ENCODE measurements at regions not wholly inside any gene's neighbourhood (a gene's known extent, or its start where the extent isn't known, plus 50 kb on each side); places are given as distances from the start of the nearest gene placed in this dataset.
A peak's percentile ranks its signal among the peaks of the same experiment; 100 is the strongest.

DNA sequence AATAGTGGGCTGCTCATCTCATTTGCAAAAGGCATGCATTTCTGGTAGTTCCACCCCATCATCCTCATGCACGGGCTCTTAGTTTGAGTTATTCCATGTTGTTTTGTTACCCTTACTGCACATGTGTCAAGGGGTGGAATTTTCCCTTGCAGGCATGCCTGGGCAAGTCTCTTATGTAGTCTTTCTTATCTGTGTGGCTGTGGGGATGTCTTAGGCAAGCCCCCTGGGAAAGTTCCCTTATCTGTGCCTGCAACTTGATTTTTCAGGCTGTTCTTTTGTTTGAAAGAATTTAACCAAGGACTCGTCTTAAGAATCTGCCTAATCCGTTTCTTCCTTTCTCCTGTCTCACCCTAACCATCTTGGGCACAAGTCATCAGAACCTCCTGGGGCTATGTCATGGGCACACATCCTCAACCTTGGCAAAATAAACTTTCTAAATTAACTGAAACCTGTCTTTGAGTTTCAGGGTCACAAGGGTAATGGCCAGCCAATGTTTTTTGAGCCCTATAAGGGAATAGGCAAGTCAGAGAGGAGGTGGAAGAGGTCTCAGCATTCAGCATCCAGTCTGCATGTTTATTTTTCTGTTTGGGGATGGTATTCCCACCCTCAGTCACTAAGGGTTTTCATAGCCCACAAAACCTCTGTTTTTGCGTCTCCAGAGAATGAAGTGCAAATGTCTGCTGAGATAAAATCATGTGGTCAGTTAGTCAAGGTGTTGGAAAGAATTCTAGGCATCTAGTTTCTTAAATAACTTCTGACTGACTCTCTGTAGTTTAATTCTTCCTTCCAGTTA, 579.7 kb downstream of the PLA2G4A start:
- intact Hi-C loops (cut with DNase I) = no loop called here
- DNase-seq = no peak

DNA sequence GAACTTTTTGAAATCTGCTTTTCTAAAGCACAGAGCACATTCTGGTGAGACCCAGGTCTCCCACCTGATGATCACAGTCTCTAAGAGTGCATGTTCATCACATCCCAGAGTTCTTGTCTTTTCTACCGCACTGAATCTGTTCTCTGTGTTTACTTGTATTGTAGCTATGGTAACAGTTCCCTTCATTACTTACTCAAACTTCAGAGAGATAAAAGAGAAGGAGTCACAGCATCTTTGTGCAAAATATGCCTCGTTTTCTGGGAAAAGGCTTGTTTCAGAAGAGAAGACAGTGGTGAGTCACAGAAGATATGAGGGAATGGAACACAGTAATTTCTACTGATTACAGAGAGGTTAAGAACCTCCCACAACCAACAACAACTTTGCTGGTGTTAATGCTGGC, 580.6 kb downstream of the PLA2G4A start:
- intact Hi-C loops (cut with DNase I) = no loop called here
- DNase-seq = no peak

DNA sequence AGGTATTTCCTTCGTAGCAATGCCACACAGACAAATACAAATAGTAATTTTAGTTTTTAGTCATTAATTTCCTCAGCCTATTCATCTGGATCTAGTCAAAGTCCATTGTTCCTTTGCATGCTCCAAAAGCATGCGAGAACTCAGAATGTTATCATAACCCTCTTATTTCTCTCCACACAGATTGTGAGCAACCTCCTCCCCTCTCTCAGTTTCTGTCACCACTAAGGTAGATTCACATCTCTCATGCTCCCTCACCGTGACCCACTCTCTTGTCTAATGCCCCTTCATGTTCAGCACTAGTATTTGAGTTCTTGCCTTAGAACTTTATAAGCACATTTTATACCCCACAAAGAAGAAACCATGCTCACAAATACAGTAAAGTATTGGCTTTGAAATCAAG, 582.4 kb downstream of the PLA2G4A start:
- intact Hi-C loops (cut with DNase I) = no loop called here

DNA sequence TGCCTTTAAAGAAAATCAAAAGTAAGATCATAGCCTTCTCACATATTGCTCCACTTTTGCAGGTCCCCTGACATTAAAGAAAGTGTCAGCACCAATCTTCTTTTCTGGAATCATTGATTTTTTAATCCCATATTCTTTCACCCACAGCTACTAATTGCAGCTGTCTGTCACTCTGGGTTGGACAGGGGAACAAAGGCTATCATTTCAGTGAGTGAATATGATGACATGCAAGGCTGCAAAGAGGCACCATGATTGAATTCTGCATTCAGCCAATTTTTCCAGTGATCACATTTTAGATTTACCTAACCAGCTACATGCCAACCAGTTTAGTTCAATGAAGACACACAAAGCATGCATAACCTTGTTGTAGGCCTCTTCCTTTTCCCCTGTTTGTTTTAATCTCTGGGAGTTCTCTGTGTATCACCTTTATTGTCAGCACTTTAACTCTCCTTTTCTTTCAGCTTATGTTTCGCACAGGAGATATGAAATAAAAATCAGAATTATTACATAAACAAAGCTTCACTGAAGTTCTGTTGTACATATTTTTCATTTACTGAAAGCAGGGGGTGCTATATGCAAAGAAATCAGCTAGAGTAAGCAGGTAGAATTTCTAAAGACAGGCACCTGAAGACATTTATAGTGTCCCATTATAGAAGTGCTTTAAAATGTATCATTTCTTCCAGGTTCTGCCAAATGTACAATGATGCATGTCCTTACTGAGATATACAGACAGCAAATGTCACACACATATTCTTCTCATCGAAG, 584.8 kb downstream of the PLA2G4A start:
- intact Hi-C loops (cut with DNase I) = no loop called here
- no peak for DNase-seq

More for the DNA sequence above, 582.4 kb downstream of the PLA2G4A start:
- DNase-seq = no peak

DNA sequence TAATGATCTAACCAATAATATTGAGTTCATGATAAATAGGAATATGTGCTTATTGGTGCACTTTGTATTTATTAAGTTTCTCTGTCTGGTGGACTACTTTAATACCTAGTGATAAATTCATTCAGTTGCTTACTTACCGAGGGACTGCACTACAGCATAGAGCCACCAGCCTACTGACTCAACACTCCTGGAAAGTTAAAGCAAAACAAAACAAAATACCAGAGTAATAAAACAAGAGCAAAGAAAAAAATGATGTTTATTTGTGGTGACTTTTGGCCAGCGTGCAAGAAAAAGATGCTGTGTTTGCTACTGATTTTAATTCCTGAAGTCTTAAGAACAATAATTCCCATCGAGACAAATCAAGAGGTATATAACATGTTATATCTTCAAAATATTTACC, 586.3 kb downstream of the PLA2G4A start:
- intact Hi-C loops (cut with DNase I) = no loop called here

DNA sequence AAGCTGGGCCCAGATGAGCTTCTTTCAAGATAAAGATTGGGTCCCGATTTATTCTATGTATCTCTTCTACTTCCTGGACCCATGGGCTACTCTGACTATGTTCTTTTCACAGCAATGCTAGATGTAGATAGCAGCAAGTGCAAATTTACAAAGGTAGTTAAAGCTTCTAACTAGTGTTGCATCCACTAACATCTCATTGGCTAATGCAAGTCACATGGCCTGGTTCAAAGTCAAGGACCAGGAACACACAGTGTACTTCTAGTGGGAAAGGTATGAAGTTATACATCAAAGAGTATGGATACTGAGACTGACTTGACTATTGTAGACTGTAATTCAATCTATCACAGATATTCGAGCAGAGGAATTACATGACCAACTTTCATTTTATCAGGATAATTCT, 588.8 kb downstream of the PLA2G4A start:
- intact Hi-C loops (cut with DNase I) = no loop called here
- DNase-seq = no peak

More for the DNA sequence above, 586.3 kb downstream of the PLA2G4A start:
- DNase-seq = no peak

DNA sequence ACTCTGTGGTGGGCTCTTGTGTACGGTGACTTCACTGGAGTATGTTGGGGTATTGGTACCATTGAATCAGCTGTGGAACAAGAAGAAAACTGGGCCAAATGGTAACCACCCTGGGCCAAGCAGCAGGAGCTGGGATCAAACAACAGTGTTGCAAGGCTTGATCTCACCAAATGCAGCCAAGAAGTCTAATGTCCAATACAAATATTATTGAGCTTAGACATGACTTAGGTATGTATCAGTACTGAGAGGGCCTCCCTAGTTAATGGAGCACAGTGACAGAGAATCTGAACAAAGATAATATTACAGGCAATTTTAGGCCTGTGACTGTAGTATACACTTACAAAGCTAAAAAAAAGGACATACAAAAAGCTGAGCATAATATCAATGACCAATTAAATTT, 604.8 kb downstream of the PLA2G4A start:
- intact Hi-C loops (cut with DNase I) = no loop called here
- no peak for DNase-seq

DNA sequence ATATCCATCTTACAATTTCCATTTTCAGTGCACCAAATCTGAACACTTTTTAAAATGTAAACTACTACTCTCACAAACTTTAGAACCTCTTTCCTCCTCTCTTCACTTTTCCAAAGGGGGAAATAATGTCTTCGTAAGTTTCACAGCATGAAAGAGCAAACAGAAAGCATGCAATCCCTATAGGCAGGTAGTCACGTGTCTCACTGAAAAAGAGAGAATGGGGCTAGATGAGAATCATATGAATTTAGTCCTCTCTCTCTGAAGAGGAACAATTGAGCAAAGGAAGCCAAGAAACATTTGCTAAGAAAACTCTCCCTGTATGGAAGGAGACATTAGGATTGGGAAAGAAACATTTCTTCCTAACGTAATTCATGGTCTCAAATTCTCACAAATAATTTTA, 613.9 kb downstream of the PLA2G4A start:
- intact Hi-C loops (cut with DNase I) = no loop called here
- DNase-seq = no peak

DNA sequence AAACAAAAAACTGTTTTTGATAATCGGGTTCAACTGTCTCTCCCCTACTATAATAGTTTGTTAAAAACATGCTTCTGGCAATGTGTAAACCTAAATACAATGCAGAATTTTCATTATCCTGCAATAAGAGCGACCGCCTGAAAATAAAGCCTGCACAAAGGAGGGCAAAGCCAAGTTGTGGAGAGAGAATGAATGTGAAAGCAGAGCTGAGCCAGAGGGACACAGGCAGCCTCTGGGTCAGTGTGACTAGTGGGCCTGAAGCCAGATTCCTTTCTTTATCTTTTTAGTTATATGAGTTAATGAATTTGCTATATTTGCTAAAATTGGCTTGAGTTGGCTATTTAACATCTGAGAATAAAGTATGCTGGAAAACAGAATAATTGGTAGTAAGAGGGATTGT, 615.2 kb downstream of the PLA2G4A start:
- intact Hi-C loops (cut with DNase I) = no loop called here
- no peak for DNase-seq

DNA sequence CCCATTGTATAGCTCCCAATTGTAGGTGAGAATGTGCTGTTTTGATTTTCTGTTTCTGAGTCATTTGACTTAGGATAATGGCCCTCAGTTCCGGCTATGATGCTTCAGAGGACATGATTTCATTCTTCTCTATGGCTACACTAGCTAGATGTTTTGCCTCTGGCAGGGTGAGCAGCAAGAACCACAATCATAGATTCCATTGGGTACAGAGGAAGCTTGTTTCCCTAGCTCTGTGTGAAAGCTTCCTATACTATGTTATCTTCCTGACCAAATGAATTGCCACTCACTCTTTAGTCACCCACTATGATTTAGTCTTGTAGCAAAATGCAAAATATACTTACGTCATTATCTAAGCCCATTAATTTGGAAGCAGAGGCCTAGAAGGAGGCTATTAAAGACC, 616.3 kb downstream of the PLA2G4A start:
- intact Hi-C loops (cut with DNase I) = no loop called here

DNA sequence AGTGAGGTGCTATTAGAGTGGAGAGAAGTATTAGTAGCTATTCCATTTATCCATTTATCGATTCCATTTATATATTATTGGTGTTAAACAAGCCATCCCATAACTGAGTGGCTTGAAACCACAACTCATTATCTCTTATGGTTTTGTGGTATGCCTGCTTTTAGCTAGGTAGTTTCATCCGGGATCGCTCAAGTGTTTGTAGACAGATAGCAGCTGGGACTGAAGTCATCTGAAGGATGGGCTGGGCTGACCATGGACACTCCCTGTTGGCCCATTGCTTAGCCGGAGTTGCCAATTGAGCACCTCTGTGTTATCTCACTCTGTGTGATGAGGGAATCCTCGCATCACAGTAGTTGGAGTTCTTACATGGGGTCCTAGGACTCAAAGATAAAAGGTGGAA, 622.5 kb downstream of the PLA2G4A start:
- intact Hi-C loops (cut with DNase I) = no loop called here

More for the DNA sequence above, 616.3 kb downstream of the PLA2G4A start:
- DNase-seq = no peak

DNA sequence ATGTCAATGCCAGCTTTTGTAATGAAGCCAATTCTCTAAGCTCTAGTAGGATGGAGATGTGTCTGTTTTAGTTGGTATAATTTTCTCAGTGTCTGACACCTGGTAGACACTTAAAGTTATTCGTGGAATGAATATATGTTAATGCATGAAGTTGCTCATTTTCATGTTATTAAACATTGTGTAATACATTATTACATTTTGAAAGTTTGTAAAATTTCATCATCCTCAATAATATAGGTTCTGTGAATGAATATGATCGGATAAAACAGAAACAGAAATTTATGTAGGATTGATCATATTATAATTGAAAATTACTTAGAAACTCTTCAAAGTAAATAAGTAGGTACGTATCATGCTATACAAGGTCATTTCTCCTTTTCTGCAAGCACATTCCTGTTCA, 625.3 kb downstream of the PLA2G4A start:
- DNase-seq = no peak
- intact Hi-C loops (cut with DNase I) = no loop called here

More for the DNA sequence above, 622.5 kb downstream of the PLA2G4A start:
- no peak for DNase-seq

DNA sequence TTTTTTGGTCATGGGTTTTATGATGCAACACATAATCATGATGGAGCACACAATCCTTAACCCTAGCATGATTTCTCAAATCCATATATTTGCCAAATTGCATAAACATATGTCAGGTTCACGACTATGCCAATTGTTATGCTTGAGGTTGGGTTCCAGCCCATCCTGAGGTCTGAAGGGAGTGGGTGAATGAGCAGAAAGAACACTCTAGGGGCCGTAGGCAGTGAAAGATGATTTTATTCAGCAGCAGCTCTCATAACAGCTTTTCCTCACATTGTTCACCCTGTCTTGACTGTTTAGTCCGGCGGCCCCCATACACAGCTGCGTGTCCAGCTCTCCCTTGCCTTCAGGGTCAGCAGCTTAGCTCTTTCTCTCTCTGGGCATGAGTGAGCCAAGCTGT, 627.7 kb downstream of the PLA2G4A start:
- intact Hi-C loops (cut with DNase I) = no loop called here
- DNase-seq = no peak

DNA sequence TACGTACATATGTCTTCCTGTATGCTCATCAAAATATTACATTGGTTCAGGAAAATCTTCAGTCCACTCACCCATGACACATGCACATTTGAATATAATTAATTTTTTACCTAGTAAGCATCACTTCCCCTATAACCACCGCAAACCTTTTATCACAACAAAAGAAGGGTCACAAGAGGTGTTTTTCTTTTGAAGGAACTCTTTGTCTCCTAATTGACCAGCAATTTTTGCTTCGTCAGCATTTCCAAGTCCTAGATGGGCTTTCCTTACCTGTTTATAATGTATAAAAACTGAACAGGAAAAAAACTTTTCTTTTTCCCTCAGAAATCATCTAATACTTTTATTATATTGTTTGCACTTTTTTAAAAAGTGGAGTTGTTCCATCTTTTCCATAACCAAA, 631.3 kb downstream of the PLA2G4A start:
- no peak for DNase-seq
- intact Hi-C loops (cut with DNase I) = no loop called here

DNA sequence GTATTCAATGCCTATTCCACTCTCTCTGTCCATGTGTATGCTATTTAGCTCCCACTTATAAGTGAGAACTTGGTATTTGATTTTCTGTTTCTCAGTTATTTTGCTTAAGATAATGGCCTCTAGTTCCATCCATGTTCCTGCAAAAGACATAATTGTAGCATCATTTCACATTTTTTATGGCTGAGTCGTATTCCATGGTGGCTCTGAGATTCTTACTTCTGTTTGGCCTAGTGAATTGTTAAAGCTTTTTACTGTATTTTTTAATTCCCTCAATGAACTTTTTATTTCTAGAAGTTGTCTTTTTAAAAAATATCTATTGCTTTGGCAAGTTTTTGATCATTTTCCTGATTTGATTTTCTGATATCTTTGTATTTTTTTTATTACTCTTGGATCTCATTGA, 635.6 kb downstream of the PLA2G4A start:
- DNase-seq = no peak
- intact Hi-C loops (cut with DNase I) = no loop called here

DNA sequence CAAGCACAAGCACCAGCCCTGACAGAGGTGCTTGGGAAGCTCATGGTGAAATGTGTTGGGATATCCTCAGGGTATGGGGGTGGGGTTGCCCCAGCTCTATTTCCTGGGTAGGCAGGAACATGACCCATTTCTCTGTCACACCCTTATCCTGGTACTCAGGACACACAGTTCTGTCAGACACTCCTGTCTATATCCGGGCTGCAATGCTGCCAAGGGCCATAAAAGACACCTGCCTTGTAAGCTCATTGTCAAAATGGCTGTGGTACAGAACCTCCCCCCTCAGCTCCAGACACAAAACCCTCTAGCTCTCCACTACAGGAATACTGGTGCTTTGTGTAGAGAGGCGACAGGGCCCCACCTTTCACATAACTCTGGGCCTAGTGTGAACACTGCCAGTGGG, 636.7 kb downstream of the PLA2G4A start:
- peak in 1 of 10 donors; percentile 35 for DNase-seq
- intact Hi-C loops (cut with DNase I) = no loop called here

DNA sequence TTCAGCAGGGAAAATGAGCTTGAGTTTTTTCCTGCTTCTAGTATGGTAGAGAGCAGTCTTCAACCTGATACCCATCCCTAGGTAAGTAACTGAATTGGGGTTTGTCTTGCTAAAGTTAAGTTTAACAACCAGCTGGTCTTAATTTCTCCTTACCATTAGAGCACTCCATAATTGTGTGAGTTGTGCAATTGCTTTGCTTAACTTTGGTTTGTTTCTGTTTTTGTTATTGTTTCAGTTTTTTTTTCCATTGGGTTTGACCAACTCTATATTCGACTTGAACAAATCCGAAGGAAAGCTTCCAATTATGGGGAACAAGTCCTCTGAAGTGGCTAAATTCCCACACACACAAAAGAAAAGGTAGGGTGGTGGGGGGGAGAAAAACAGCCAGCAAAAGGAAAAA, 641.1 kb downstream of the PLA2G4A start:
- DNase-seq = no peak
- intact Hi-C loops (cut with DNase I) = no loop called here

DNA sequence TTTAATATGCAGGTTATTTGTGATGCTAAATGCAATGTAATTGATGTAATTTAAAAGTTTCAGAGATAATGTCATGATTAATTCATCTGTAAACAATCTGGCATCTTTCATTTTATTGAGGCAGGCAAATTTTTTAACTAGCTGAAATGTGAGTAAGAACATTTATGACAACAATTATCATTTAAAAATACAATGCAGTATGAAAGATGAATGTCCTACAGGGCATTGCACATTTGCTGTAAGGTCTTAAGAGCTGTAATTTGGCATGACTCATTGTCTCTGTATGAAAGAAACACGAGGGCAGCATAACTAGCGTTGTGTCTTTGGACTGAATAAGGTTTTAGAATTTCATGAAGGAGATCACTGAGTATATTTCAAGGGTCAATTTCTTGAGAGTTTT, 642.8 kb downstream of the PLA2G4A start:
- DNase-seq = no peak
- intact Hi-C loops (cut with DNase I) = no loop called here

DNA sequence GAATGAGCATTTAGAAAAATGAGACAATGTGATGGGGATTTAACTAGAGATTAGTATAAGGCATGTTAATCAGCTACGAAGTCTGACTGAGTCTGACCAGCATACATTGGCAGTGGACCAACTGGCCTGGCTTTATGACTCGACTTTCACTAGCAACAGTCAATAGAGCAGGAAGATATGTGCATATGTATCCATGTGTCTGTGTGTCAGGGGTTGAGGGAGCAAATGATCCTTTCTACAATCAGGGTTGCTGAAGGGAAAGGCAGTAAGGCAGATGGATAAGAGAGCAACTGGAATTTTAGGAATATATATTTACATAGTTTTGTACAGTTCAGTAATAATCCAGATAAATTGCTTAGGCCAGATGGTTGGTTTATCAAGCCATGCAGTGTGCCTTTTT, 645.6 kb downstream of the PLA2G4A start:
- intact Hi-C loops (cut with DNase I) = no loop called here
- no peak for DNase-seq

DNA sequence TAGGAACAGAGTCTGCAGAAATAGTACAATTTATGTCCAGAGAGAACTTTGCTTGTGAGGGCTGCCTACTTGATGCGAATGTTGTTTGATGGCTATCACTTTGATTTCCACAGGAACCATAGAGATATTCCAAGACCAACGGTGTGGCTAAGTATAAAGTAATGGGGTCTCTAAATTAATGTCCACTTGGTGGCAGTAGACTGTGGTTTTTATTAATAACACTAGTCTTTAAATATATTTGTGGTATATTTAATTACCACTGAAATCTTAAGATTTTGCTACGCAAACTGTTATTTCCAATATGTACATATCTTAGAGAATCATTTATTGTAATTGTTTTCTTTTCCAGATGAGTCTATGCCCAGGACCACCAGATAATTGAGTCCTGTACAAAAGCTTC, 647.9 kb downstream of the PLA2G4A start:
- intact Hi-C loops (cut with DNase I) = no loop called here
- no peak for DNase-seq

DNA sequence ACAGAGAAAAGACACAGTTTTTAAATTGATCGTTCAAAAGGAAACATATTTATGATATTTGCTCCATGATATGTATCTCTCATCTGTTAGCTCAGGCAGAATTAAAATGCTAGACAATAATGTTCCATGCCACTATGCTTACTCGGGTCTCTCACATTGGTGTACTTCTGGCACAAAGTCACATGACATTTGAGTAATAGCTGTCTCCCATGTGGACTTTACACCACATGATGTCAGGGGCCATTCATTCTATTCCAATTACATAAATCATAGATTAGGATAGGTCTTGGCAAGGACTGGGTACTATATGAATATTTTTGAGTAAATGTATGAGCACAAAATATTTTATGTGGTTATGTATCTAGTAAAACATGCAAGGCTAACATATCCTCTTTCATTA, 648.4 kb downstream of the PLA2G4A start:
- no peak for DNase-seq
- intact Hi-C loops (cut with DNase I) = no loop called here

DNA sequence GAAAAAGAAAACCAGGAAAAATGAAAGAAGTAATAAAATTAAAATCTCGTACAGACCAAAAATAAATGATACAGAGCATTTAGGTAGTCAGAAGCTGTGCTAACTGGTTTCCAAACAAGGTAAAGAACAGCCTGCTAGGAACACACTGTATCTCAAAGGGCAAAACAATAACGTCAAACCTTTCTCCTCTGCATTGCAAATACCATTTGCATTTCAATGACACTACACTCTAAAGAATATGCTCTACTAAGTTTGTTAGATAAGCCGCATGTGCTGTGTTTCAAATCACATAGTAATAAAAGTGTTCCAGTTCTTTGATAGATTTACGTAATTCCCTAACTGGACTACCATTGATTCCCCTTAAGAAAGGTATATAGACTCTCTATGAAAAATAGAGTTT, 648.8 kb downstream of the PLA2G4A start:
- no peak for DNase-seq
- intact Hi-C loops (cut with DNase I) = no loop called here
